ENCODE measurements at regions not wholly inside any gene's neighbourhood (a gene's known extent, or its start where the extent isn't known, plus 50 kb on each side); places are given as distances from the start of the nearest gene placed in this dataset.

- Histone ChIP-seq H3K9me3 (no peaks in the 10 kb centered on the region), H3K27me3 (no peaks in the 10 kb centered on the region), H3K4me3 (no peak overlapping the region), H3K4me1 (peaks cover 0 to 12% (median 6%) of the 10 kb centered on the region in 4 donors), H3K27ac (no peak overlapping the region), H3K36me3 (no peaks in the 10 kb centered on the region)
- DNase-seq (ENCODE audit: low spot score in 2 of 2) = no peak
- 86 to 92% methylated on average over 3 of the region's 3 CpGs for WGBS, 2 donors
- TF ChIP-seq POLR2A (IDR thresholded peaks at IDR 0.05) (no peak), EP300 (IDR thresholded peaks at IDR 0.05) (no peak)
- TF ChIP-seq, protein P1, sequence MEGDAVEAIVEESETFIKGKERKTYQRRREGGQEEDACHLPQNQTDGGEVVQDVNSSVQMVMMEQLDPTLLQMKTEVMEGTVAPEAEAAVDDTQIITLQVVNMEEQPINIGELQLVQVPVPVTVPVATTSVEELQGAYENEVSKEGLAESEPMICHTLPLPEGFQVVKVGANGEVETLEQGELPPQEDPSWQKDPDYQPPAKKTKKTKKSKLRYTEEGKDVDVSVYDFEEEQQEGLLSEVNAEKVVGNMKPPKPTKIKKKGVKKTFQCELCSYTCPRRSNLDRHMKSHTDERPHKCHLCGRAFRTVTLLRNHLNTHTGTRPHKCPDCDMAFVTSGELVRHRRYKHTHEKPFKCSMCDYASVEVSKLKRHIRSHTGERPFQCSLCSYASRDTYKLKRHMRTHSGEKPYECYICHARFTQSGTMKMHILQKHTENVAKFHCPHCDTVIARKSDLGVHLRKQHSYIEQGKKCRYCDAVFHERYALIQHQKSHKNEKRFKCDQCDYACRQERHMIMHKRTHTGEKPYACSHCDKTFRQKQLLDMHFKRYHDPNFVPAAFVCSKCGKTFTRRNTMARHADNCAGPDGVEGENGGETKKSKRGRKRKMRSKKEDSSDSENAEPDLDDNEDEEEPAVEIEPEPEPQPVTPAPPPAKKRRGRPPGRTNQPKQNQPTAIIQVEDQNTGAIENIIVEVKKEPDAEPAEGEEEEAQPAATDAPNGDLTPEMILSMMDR (IDR thresholded peaks at IDR 0.05) = no peak
These were observed 335.2 kb upstream of the PRKCQ start for GRCh38 chr10:6915307-6915706.

- no peak overlapping the region for H3K4me3 ChIP-seq
- no peaks in the 10 kb centered on the region for H3K9me3 ChIP-seq
- DNase-seq (ENCODE audit: low spot score in 2 of 2) = no peak
- WGBS, 2 donors = 53 to 61% methylated on average over 2 of the region's 2 CpGs
- TF ChIP-seq, protein P1 (IDR thresholded peaks at IDR 0.05) = no peak
- no peak for TF ChIP-seq EP300 (IDR thresholded peaks at IDR 0.05)
- no peak for TF ChIP-seq POLR2A (IDR thresholded peaks at IDR 0.05)
- H3K4me1 ChIP-seq = peaks cover 0 to 6% (median 2%) of the 10 kb centered on the region in 4 donors
- H3K27me3 ChIP-seq = no peaks in the 10 kb centered on the region
- H3K36me3 ChIP-seq = no peaks in the 10 kb centered on the region
- no peak overlapping the region for H3K27ac ChIP-seq
These were observed 332.9 kb upstream of the PRKCQ start for GRCh38 chr10:6912929-6913328.

DNA sequence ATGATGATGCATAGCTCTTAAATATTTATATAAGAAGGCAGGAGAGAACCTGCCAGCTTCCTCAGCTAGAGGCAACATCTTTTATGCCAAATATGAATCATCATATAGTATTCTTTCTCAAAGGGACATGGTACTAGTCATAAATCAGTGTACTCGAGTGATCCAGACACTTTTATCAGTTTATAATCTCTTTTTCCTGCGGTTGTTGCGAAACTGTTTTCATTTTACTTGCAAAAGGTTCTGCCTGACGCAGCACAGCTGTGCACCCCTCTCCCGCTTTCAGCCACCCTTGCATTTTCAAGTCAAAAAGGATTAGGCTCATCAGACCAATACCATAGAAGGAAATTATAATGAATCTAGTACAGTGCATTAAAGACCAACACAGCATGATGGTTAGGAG, 332.3 kb upstream of the PRKCQ start:
- Histone ChIP-seq H3K4me1 (peaks cover 0 to 6% (median under 1%) of the 10 kb centered on the region in 4 donors), H3K4me3 (no peak overlapping the region), H3K9me3 (no peaks in the 10 kb centered on the region), H3K27ac (no peak overlapping the region), H3K27me3 (no peaks in the 10 kb centered on the region), H3K36me3 (no peaks in the 10 kb centered on the region)
- DNase-seq (ENCODE audit: low spot score in 2 of 2) = no peak
- TF ChIP-seq POLR2A (IDR thresholded peaks at IDR 0.05) (no peak), EP300 (IDR thresholded peaks at IDR 0.05) (no peak)
- TF ChIP-seq, protein P1 (IDR thresholded peaks at IDR 0.05) = no peak
- 48 to 77% methylated on average over 5 of the region's 5 CpGs for WGBS, 2 donors

GRCh38 chr10:6912021-6912420, 331.9 kb upstream of the PRKCQ start:
- 83 to 95% methylated on average over 2 of the region's 2 CpGs for WGBS, 2 donors
- TF ChIP-seq, protein P1 (IDR thresholded peaks at IDR 0.05) = no peak
- no peak overlapping the region for H3K27ac ChIP-seq
- H3K4me3 ChIP-seq = no peak overlapping the region
- no peaks in the 10 kb centered on the region for H3K9me3 ChIP-seq
- H3K27me3 ChIP-seq = no peaks in the 10 kb centered on the region
- H3K4me1 ChIP-seq = peaks cover 0 to 6% (median 0%) of the 10 kb centered on the region in 4 donors
- DNase-seq (ENCODE audit: low spot score in 2 of 2) = no peak
- no peaks in the 10 kb centered on the region for H3K36me3 ChIP-seq

DNA sequence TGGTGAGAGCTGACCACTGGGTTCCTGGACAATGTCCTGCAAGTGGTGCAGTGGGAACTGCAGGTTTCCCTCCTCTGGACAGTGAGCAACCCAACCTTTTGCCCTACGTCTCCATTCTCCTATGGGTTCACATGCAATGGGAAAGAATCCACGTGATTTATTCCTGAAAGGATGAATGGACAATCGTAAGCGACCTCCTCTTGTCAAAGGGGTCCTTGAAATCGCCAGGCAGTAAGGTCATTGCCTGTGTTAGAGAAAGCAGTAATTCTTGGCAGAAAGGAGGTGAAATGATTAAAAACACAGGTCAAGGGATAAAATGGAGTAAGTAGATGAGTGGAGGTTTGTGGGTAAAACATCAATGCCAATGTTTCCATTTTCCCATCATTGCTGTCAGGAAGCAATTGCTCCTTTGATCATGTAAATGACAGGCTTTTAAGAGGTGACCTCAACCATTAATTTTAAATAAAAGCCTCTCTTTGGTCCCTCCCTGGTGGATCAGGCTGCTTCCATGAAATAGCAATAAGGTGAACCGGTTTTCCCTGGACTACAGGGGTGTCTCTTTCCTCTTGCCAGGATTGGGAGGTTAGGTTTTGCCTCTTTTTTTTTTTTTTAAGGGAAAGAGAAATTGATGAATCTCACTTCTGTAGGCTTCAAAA, 330.0 kb upstream of the PRKCQ start:
- Histone ChIP-seq H3K27me3 (no peaks in the 10 kb centered on the region), H3K4me3 (no peak overlapping the region), H3K27ac (no peak overlapping the region), H3K36me3 (no peaks in the 10 kb centered on the region), H3K4me1 (peaks cover 0 to 6% (median 0%) of the 10 kb centered on the region in 4 donors), H3K9me3 (no peaks in the 10 kb centered on the region)
- DNase-seq (ENCODE audit: low spot score in 2 of 2) = no peak
- TF ChIP-seq, protein P1 (IDR thresholded peaks at IDR 0.05) = no peak
- TF ChIP-seq EP300 (IDR thresholded peaks at IDR 0.05) = no peak
- no peak for TF ChIP-seq POLR2A (IDR thresholded peaks at IDR 0.05)
- WGBS, 2 donors = 66 to 72% methylated on average over 6 of the region's 6 CpGs
